K562 (cell line): ENCODE measurements at regions not wholly inside any gene's neighbourhood (a gene's known extent, or its start where the extent isn't known, plus 50 kb on each side); places are given as distances from the start of the nearest gene placed in this dataset.

Experiments
- ATAC-seq: fragments of 200-7000 bp; cut with Tn5 transposase; 3 replicates; pipeline ENCODE4 v1.9.1; 2020; ENCODE audit warnings: moderate library complexity
- BruUV-seq: library from RNA; stranded (reverse); fragments of 400-500 nt; replicated peaks from 2 replicates; lab custom pipeline; 2021; lab: Mats Ljungman, UMichigan
- CTCF ChIA-PET: fragments of 300-600 bp; formaldehyde crosslinking; extraction: SDS; loops from one replicate; lab custom pipeline; 2021; ENCODE audit warnings: low intra/inter-chr PET ratio; lab: Yijun Ruan, JAX
- POLR2A ChIA-PET: fragments of 300-600, 350-650 bp; sonication (Branson Sonifier 250); formaldehyde crosslinking; extraction: SDS; loops from one replicate; lab custom pipeline; 2021; ENCODE audit warnings: antibody characterized with exemption, inconsistent platforms; lab: Yijun Ruan, JAX
- DNase-seq, 4 experiments: peaks; one replicate each; pipeline versions ENCODE4 v3.0.0 to v3.0.0-alpha.2; 2011 to 2018; ENCODE audit warnings: low spot score in 3 of 4, mixed read lengths in 3 of 4; ENCODE audit errors: extremely low read depth in 1 of 4
- FAIRE-seq: peaks from 2 replicates; lab custom pipeline; 2011; peaks lifted over from hg19 to GRCh38; lab: Jason Lieb, UNC
- H2AFZ ChIP-seq: 2 replicates; pipeline ENCODE4 v1.6.0; 2011; ENCODE audit warnings: low read depth, low read length, control low read depth, inconsistent platforms
- H3K27ac ChIP-seq: fragments of 200-600 bp; 3 replicates; pipeline ENCODE4 v1.8.0; 2011; ENCODE audit warnings: low read depth, mild to moderate bottlenecking, control low read depth, inconsistent platforms, low read length, moderate library complexity, mixed read lengths; ENCODE audit errors: extremely low read depth
- H3K27me3 ChIP-seq, 2 experiments: fragments of 300-600 bp in 1 of 2; 2 replicates in 1 of 2; 3 replicates in 1 of 2; pipeline versions ENCODE4 v1.6.0 to v1.8.0; 2011; ENCODE audit warnings: inconsistent platforms in 2 of 2, low read length in 2 of 2, mild to moderate bottlenecking in 1 of 2, mixed read lengths in 1 of 2, moderate library complexity in 1 of 2; ENCODE audit not compliant: control insufficient read depth in 2 of 2, insufficient read depth in 2 of 2
- H3K36me3 ChIP-seq: fragments of 300-600 bp; 3 replicates; pipeline ENCODE4 v1.8.0; 2011; ENCODE audit warnings: mild to moderate bottlenecking, low read length, inconsistent platforms; ENCODE audit not compliant: control insufficient read depth, insufficient read depth
- H3K4me1 ChIP-seq, 2 experiments: fragments of 200-600 bp in 1 of 2; replicated peaks in 1 of 2; 2 replicates in 1 of 2; 3 replicates in 1 of 2; pipeline versions ENCODE4 v1.5.1 to v1.8.0; 2011; ENCODE audit warnings: inconsistent platforms in 2 of 2, low read length in 2 of 2, mild to moderate bottlenecking in 1 of 2, mixed read lengths in 1 of 2, moderate library complexity in 1 of 2; ENCODE audit not compliant: control insufficient read depth in 2 of 2, insufficient read depth in 2 of 2
- H3K4me2 ChIP-seq: 2 replicates; pipeline ENCODE4 v1.6.1; 2011; ENCODE audit warnings: low read length, control low read depth, inconsistent platforms, mixed read lengths; ENCODE audit not compliant: insufficient read depth
- H3K4me3 ChIP-seq: fragments of 200-600 bp; sonication (generic), shearing (Covaris generic); 2 replicates; pipeline ENCODE4 v1.5.1; 2016; ENCODE audit warnings: control low read depth, inconsistent platforms
- H3K79me2 ChIP-seq: fragments of 200-600 bp; 3 replicates; pipeline ENCODE4 v1.8.0; 2011; ENCODE audit warnings: low read length, inconsistent platforms; ENCODE audit not compliant: control insufficient read depth, insufficient read depth
- H3K9ac ChIP-seq, 2 experiments: 2 replicates each; pipeline versions ENCODE4 v1.6.0 to v1.6.1; 2011; ENCODE audit warnings: low read depth in 2 of 2, low read length in 2 of 2, control low read depth in 1 of 2, inconsistent platforms in 1 of 2, mild to moderate bottlenecking in 1 of 2, mixed read lengths in 1 of 2; ENCODE audit not compliant: insufficient read depth in 1 of 2
- H3K9me1 ChIP-seq: one replicate; pipeline ENCODE4 v1.6.0; 2011; ENCODE audit warnings: inconsistent platforms, mild to moderate bottlenecking, low read length, moderate library complexity; ENCODE audit not compliant: control insufficient read depth, insufficient read depth
- H3K9me3 ChIP-seq: replicated peaks from 2 replicates; pipeline ENCODE4 v1.5.1; 2011; ENCODE audit warnings: low read depth, low read length, inconsistent platforms; ENCODE audit not compliant: control insufficient read depth, insufficient read depth
- H4K20me1 ChIP-seq: replicated peaks from 2 replicates; pipeline ENCODE4 v1.6.1; 2011; ENCODE audit warnings: low read length, inconsistent platforms, mixed read lengths; ENCODE audit not compliant: control insufficient read depth, insufficient read depth
- GATA2 ChIP-seq: sonication (generic); formaldehyde crosslinking; IDR thresholded peaks from 2 replicates; pipeline ENCODE4 v1.4.0; 2020; ENCODE audit warnings: mild to moderate bottlenecking, missing genetic modification reagents
- PRPF4 ChIP-seq: fragments of 200-400 bp; formaldehyde crosslinking; IDR thresholded peaks from one replicate; pipeline ENCODE4 v1.6.1; 2017; ENCODE audit warnings: low read length, low read depth, mild to moderate bottlenecking; ENCODE audit not compliant: insufficient read depth, poor library complexity, severe bottlenecking
- WGBS: fragments of 100-300 bp; shearing (Covaris generic); methylation state at CpG from one replicate; pipeline ENCODE4 v1.1.6; 2016; ENCODE audit warnings: low coverage, mixed read lengths; ENCODE audit not compliant: insufficient coverage; ENCODE audit errors: missing lambda C conversion rate; 5-methylcytosine and 5-hydroxymethylcytosine counted together
- in situ Hi-C: fragments of 300-500 bp; cut with MboI; formaldehyde crosslinking; loops from 4 replicates; pipeline ENCODE4 v1.15.0; 2018; ENCODE audit warnings: inconsistent platforms, mixed read lengths
- intact Hi-C: fragments of 100-400 bp; cut with micrococcal nuclease; formaldehyde crosslinking; loops from 2 replicates; pipeline ENCODE4 v1.14.2; 2022
- TF ChIP-seq, protein P1 (sequence below): fragments of 250-450 bp; sonication (Bioruptor Pico); IDR thresholded peaks from 2 replicates; pipeline ENCODE4 v1.5.0; 2020; ENCODE audit warnings: mild to moderate bottlenecking, borderline replicate concordance
- TF ChIP-seq, protein P2 (sequence below): sonication (generic); formaldehyde crosslinking; IDR thresholded peaks from 2 replicates; pipeline ENCODE4 v1.5.0; 2020; ENCODE audit warnings: missing genetic modification reagents

DNA sequence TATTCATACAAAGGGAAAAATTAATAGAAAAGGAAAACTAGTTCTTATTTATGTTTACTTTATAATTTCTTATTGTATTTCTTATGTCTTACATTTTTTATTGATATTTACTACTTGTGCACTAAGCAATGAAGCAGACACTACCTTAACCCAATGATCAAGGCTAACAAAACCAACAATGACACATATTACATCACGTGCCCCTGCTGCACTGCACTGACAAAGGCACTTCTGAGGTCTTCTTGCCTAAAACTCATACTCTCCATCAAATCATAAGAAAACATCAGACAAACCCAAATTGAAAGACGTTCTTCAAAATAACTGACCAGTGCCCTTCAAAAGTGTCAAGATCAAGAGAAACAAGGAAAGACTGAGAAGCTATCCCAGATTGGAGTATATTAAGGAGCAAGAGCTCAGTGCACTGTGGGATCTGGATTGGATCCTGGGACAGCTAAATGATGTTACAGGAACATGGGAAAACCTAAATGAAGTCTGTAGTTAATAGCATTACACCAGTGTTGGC lies 230.9 kb downstream of the AUH start:
- Histone ChIP-seq H4K20me1 (no peaks in the 10 kb centered on the region), H3K4me2 (no peak overlapping the region), H3K4me3 (no peak overlapping the region), H3K9me3 (no peaks in the 10 kb centered on the region), H3K36me3 (no peaks in the 10 kb centered on the region), H3K9ac (no peak overlapping the region), H3K27me3 (no peaks in the 10 kb centered on the region), H2AFZ (no peak overlapping the region), H3K9me1 (no peaks in the 10 kb centered on the region), H3K27ac (no peak overlapping the region), H3K4me1 (no peaks in the 10 kb centered on the region), H3K79me2 (no peaks in the 10 kb centered on the region)
- ATAC-seq: no peak
- no peak for TF ChIP-seq GATA2
- TF ChIP-seq, protein P1, sequence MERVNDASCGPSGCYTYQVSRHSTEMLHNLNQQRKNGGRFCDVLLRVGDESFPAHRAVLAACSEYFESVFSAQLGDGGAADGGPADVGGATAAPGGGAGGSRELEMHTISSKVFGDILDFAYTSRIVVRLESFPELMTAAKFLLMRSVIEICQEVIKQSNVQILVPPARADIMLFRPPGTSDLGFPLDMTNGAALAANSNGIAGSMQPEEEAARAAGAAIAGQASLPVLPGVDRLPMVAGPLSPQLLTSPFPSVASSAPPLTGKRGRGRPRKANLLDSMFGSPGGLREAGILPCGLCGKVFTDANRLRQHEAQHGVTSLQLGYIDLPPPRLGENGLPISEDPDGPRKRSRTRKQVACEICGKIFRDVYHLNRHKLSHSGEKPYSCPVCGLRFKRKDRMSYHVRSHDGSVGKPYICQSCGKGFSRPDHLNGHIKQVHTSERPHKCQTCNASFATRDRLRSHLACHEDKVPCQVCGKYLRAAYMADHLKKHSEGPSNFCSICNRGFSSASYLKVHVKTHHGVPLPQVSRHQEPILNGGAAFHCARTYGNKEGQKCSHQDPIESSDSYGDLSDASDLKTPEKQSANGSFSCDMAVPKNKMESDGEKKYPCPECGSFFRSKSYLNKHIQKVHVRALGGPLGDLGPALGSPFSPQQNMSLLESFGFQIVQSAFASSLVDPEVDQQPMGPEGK: no peak
- TF ChIP-seq, protein P2, sequence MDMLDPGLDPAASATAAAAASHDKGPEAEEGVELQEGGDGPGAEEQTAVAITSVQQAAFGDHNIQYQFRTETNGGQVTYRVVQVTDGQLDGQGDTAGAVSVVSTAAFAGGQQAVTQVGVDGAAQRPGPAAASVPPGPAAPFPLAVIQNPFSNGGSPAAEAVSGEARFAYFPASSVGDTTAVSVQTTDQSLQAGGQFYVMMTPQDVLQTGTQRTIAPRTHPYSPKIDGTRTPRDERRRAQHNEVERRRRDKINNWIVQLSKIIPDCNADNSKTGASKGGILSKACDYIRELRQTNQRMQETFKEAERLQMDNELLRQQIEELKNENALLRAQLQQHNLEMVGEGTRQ: 0 out of 2 replicates have a peak, but pooled peaks have one; percentile 22
- no peak for TF ChIP-seq PRPF4
- no peak for DNase-seq
- in situ Hi-C loops: no loop called here
- no peak for FAIRE-seq
- BruUV-seq: no TSS peak
- POLR2A ChIA-PET: no interaction called here
- CTCF ChIA-PET: no interaction called here
- 8% methylated on average over 2 of the region's 2 CpGs for WGBS
- intact Hi-C loops: no loop called here
